Smooth muscle cell (in vitro differentiated cells): ENCODE measurements at regions not wholly inside any gene's neighbourhood (a gene's known extent, or its start where the extent isn't known, plus 50 kb on each side); places are given as distances from the start of the nearest gene placed in this dataset.

Experiments
- DNase-seq: peaks from one replicate; lab custom pipeline; 2025; ENCODE audit not compliant: unreplicated experiment; lab: John Stamatoyannopoulos, UW
- H2AFZ ChIP-seq: fragments of 200-600 bp; sonication (generic); 2 replicates; pipeline ENCODE4 v1.6.0; 2016; ENCODE audit warnings: antibody characterized with exemption, low read depth, mild to moderate bottlenecking
- H3F3A ChIP-seq: fragments of 200-600 bp; sonication (generic); 2 replicates; pipeline ENCODE4 v1.6.0; 2017; ENCODE audit warnings: antibody characterized with exemption, low read depth
- H3K27ac ChIP-seq: fragments of 200-600 bp; sonication (generic); 2 replicates; pipeline ENCODE4 v1.5.1; 2016; ENCODE audit warnings: low read depth, mild to moderate bottlenecking
- H3K27me3 ChIP-seq: fragments of 200-600 bp; sonication (generic); 2 replicates; pipeline ENCODE4 v1.6.1; 2016; ENCODE audit warnings: low read depth, mild to moderate bottlenecking
- H3K36me3 ChIP-seq: fragments of 200-600 bp; sonication (generic); 2 replicates; pipeline ENCODE4 v1.5.1; 2016; ENCODE audit warnings: low read depth
- H3K4me1 ChIP-seq: fragments of 200-600 bp; sonication (generic); 2 replicates; pipeline ENCODE4 v1.5.1; 2016; ENCODE audit warnings: low read depth
- H3K4me2 ChIP-seq: fragments of 200-600 bp; sonication (generic); 2 replicates; pipeline ENCODE4 v1.6.0; 2016; ENCODE audit warnings: mild to moderate bottlenecking
- H3K4me3 ChIP-seq: fragments of 200-600 bp; sonication (generic); 2 replicates; pipeline ENCODE4 v1.5.1; 2016; ENCODE audit warnings: mild to moderate bottlenecking
- H3K79me2 ChIP-seq: fragments of 200-600 bp; sonication (generic); 2 replicates; pipeline ENCODE4 v1.6.0; 2016; ENCODE audit warnings: low read depth, mild to moderate bottlenecking
- H3K9ac ChIP-seq: fragments of 200-600 bp; sonication (generic); 2 replicates; pipeline ENCODE4 v1.6.0; 2016; ENCODE audit warnings: low read depth
- H3K9me3 ChIP-seq: fragments of 200-600 bp; sonication (generic); replicated peaks from 2 replicates; pipeline ENCODE4 v1.5.1; 2016; ENCODE audit warnings: low read depth
- H4K20me1 ChIP-seq: fragments of 200-600 bp; sonication (generic); 2 replicates; pipeline ENCODE4 v1.6.0; 2016; ENCODE audit warnings: low read depth
- CTCF ChIP-seq: fragments of 200-600 bp; sonication (generic); IDR thresholded peaks from 2 replicates; pipeline ENCODE4 v1.5.1; 2017; ENCODE audit warnings: borderline replicate concordance, mild to moderate bottlenecking, antibody characterized with exemption; ENCODE audit not compliant: insufficient read depth, poor library complexity, severe bottlenecking
- WGBS: methylation state at CpG from one replicate; pipeline ENCODE4 v1.1.7; 2016; ENCODE audit warnings: low lambda C conversion rate; 5-methylcytosine and 5-hydroxymethylcytosine counted together

DNA sequence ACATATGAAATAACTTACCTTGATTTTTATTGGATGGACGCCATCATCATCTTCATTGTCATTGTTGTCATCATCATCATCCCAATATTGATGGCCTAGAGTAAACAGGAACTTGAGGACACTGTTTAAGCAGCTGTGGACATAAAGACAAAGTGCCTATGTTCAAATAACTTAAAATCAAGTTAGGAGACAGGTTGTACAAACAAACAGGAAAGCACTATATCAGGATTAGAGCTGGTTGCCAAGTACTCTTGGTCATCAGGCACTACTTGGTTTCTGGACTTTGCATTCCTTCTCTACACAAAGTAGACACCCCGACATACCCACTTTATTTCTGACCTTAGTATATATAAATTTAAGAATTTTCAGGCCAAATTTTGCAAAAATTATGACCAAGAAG, 608.6 kb downstream of the KLHL13 start:
- TF ChIP-seq CTCF, result no peak
- H3K9me3 ChIP-seq, result no peaks in the 10 kb centered on the region
- H4K20me1 ChIP-seq, result no peaks in the 10 kb centered on the region
- H3K79me2 ChIP-seq, result no peaks in the 10 kb centered on the region
- no peaks in the 10 kb centered on the region for H3K4me1 ChIP-seq
- no peak overlapping the region for H3K9ac ChIP-seq
- WGBS, result 32% methylated on average over 2 of the region's 2 CpGs
- no peak overlapping the region for H3K27ac ChIP-seq
- H2AFZ ChIP-seq, result no peak overlapping the region
- no peak overlapping the region for H3K4me3 ChIP-seq
- no peaks in the 10 kb centered on the region for H3K27me3 ChIP-seq
- no peak for DNase-seq
- no peaks in the 10 kb centered on the region for H3K36me3 ChIP-seq
- no peak overlapping the region for H3K4me2 ChIP-seq
- no peaks in the 10 kb centered on the region for H3F3A ChIP-seq

- no peaks in the 10 kb centered on the region for H3K36me3 ChIP-seq
- H3K9me3 ChIP-seq, result no peaks in the 10 kb centered on the region
- H3F3A ChIP-seq, result no peaks in the 10 kb centered on the region
- no peaks in the 10 kb centered on the region for H3K4me1 ChIP-seq
- H3K4me3 ChIP-seq, result no peak overlapping the region
- WGBS, result 47% methylated on average over 1 of the region's 1 CpG
- TF ChIP-seq CTCF, result no peak
- DNase-seq, result no peak
- no peaks in the 10 kb centered on the region for H4K20me1 ChIP-seq
- H2AFZ ChIP-seq, result no peak overlapping the region
- H3K27me3 ChIP-seq, result no peaks in the 10 kb centered on the region
- no peak overlapping the region for H3K27ac ChIP-seq
- H3K4me2 ChIP-seq, result no peak overlapping the region
- H3K9ac ChIP-seq, result no peak overlapping the region
- H3K79me2 ChIP-seq, result no peaks in the 10 kb centered on the region
These were observed 629.2 kb downstream of the KLHL13 start for GRCh38 chrX:117487421-117487820.

DNA sequence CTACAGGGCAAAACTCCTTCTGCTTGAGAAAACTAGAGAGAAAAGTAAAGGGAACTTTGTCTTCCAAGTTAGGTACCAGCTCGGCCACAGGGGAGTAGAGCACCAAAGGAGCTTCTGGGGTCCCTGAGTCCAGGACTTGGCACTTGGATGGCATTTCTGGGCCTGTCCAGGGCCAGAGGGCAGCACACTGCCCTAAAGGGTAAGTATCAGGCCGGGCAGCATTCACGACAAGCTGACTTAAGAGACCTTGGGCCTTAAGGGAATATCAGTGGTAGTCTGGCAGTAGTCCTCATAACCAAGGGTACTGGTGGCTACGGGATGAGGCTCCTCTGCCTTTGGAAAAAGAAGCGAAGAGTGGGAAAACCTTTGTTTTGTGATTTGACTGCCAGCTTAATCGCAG, 632.7 kb downstream of the KLHL13 start:
- Histone ChIP-seq H3K79me2 (no peaks in the 10 kb centered on the region), H3K4me3 (no peak overlapping the region), H3K4me2 (no peak overlapping the region), H3K36me3 (no peaks in the 10 kb centered on the region), H3K4me1 (no peaks in the 10 kb centered on the region), H3K27me3 (no peaks in the 10 kb centered on the region), H4K20me1 (no peaks in the 10 kb centered on the region), H3K27ac (no peak overlapping the region), H3K9me3 (no peaks in the 10 kb centered on the region), H3F3A (no peaks in the 10 kb centered on the region), H3K9ac (no peak overlapping the region), H2AFZ (no peak overlapping the region)
- DNase-seq, result no peak
- 65% methylated on average over 6 of the region's 6 CpGs for WGBS
- TF ChIP-seq CTCF, result no peak

DNA sequence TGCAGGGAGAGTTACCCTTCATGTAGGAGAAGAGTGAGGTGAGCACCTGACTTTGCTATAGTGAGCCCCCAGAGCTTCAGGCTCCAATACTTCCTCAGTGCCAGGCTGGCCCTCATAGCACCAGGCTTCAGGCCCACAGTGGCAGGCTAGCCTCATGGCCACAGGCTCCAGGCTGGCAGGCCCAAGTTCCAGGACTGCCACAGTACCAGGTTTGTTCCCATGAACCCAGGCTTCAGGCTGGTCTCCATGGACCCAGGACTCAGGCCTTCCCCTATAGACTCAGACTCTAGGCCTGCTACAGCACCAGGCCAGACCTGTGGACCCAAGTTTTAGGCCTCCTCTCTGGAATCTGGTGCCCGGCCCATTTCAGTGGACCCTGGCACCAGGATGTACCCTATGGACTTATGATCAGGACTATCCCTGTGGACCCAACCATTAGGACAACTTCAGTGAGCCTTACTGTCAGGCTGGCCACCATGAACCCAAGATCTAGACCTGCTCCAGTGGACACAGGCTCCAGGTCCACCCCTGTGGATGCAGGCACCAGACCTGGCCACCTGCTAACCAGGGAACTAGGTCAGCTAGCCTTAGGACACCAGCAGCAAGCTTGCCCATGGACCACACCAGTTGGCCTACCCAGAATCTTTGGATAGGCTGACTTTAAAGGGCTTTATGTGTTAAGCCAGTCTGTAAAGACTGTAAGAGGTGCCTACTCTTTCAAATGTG, 658.2 kb downstream of the KLHL13 start:
- no peak overlapping the region for H3K4me2 ChIP-seq
- H3K4me3 ChIP-seq, result no peak overlapping the region
- no peak overlapping the region for H3K27ac ChIP-seq
- H3F3A ChIP-seq, result no peaks in the 10 kb centered on the region
- H3K79me2 ChIP-seq, result no peaks in the 10 kb centered on the region
- H3K9me3 ChIP-seq, result no peaks in the 10 kb centered on the region
- H3K27me3 ChIP-seq, result no peaks in the 10 kb centered on the region
- H3K4me1 ChIP-seq, result no peaks in the 10 kb centered on the region
- no peaks in the 10 kb centered on the region for H3K36me3 ChIP-seq
- 74% methylated on average over 1 of the region's 1 CpG for WGBS
- no peak for TF ChIP-seq CTCF
- H2AFZ ChIP-seq, result no peak overlapping the region
- no peak overlapping the region for H3K9ac ChIP-seq
- no peaks in the 10 kb centered on the region for H4K20me1 ChIP-seq
- DNase-seq, result no peak
